Endodermal cell (in vitro differentiated cells): ENCODE measurements at regions not wholly inside any gene's neighbourhood (a gene's known extent, or its start where the extent isn't known, plus 50 kb on each side); places are given as distances from the start of the nearest gene placed in this dataset.
"Not testable (repeated sequence)": the region's sequence is repeated elsewhere in the genome, so short reads cannot be mapped to it uniquely, and the experiment has no call there.

ENCODE experiments used
- DNase-seq: peaks from one replicate; pipeline ENCODE4 v3.0.0-alpha.2; 2017
- H3K27ac ChIP-seq: 2 replicates; pipeline ENCODE4 v1.5.1; 2013; ENCODE audit warnings: mild to moderate bottlenecking, low read depth, low read length, moderate library complexity
- H3K27me3 ChIP-seq: 2 replicates; pipeline ENCODE4 v1.6.1; 2013; ENCODE audit warnings: mild to moderate bottlenecking, low read length, moderate library complexity; ENCODE audit not compliant: insufficient read depth, control insufficient read depth, poor library complexity, severe bottlenecking
- H3K36me3 ChIP-seq: 2 replicates; pipeline ENCODE4 v1.7.0; 2013; ENCODE audit warnings: mild to moderate bottlenecking, low read length, moderate library complexity; ENCODE audit not compliant: control insufficient read depth, insufficient read depth
- H3K4me1 ChIP-seq: one replicate; pipeline ENCODE4 v1.7.0; 2013; ENCODE audit warnings: low read length; ENCODE audit not compliant: control insufficient read depth, insufficient read depth
- H3K4me3 ChIP-seq: 2 replicates; pipeline ENCODE4 v1.5.1; 2013; ENCODE audit warnings: mild to moderate bottlenecking, low read length, moderate library complexity
- H3K9ac ChIP-seq: 2 replicates; pipeline ENCODE4 v1.6.1; 2013; ENCODE audit warnings: mild to moderate bottlenecking, low read length, moderate library complexity; ENCODE audit not compliant: poor library complexity, severe bottlenecking; ENCODE audit errors: extremely low read depth
- H3K9me3 ChIP-seq: 2 replicates; pipeline ENCODE4 v1.6.1; 2013; ENCODE audit warnings: mild to moderate bottlenecking, low read length, moderate library complexity; ENCODE audit not compliant: control insufficient read depth
- H3K27ac Mint-ChIP-seq: 2 replicates; pipeline ENCODE4 v1.8.0; 2020; ENCODE audit warnings: mixed read lengths
- H3K27me3 Mint-ChIP-seq: 2 replicates; pipeline ENCODE4 v1.8.0; 2021; ENCODE audit warnings: mild to moderate bottlenecking, mixed read lengths; ENCODE audit not compliant: insufficient read depth
- H3K36me3 Mint-ChIP-seq: 2 replicates; pipeline ENCODE4 v1.8.0; 2020; ENCODE audit warnings: low read depth, mixed read lengths
- H3K4me1 Mint-ChIP-seq: 2 replicates; pipeline ENCODE4 v1.8.0; 2020; ENCODE audit warnings: mixed read lengths
- H3K4me3 Mint-ChIP-seq: 2 replicates; pipeline ENCODE4 v1.8.0; 2020; ENCODE audit warnings: mild to moderate bottlenecking, moderate library complexity, mixed read lengths
- H3K9me3 Mint-ChIP-seq: 2 replicates; pipeline ENCODE4 v1.8.0; 2020; ENCODE audit warnings: mild to moderate bottlenecking, mixed read lengths
- WGBS, 2 experiments: methylation state at CpG; one replicate each; pipeline versions ENCODE4 v1.1.5 to v1.1.7; 2013; ENCODE audit warnings: missing lambda C conversion rate in 2 of 2, mixed read lengths in 1 of 2; ENCODE audit not compliant: insufficient coverage in 1 of 2, insufficient read length in 1 of 2; 5-methylcytosine and 5-hydroxymethylcytosine counted together
- TF ChIP-seq, protein P1 (sequence below): fragments of 200-600 bp; sonication (generic); conservative IDR thresholded peaks from 2 replicates; pipeline ENCODE4 v1.5.0; 2021; ENCODE audit warnings: antibody characterized with exemption, mild to moderate bottlenecking

DNA sequence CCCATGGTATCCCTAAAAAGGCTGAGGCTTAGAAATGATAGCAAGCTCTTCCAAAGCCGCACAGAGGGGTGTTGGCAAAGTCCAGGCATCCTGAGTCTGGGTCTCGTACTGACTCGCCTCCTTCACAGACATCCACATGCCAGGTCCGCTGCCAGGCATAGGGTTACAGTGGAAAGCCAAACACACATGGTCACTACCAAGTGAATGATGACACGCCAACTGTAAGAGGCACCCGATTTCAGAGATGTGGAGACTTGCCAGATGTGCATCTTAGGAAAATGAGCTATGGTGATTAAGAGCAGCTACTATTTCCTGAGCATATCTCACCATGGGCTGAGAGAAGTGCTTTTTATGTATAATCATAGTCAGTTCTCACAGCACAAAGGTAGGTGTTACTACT, 314.9 kb downstream of the MIAT start:
- WGBS, 2 experiments, result 92 to 93% methylated on average over 6 of the region's 6 CpGs
- Histone ChIP-seq H3K27ac (no peak overlapping the region), H3K9ac (no peak overlapping the region), H3K36me3 (no peaks in the 10 kb centered on the region), H3K4me1 (peaks cover 11% of the 10 kb centered on the region), H3K9me3 (no peaks in the 10 kb centered on the region), H3K27me3 (peaks cover 18% of the 10 kb centered on the region), H3K4me3 (no peak overlapping the region)
- DNase-seq, result no peak
- Mint-ChIP-seq H3K27me3 (peaks cover 11% of the 10 kb centered on the region), H3K4me1 (no peaks in the 10 kb centered on the region), H3K36me3 (no peaks in the 10 kb centered on the region), H3K9me3 (no peaks in the 10 kb centered on the region), H3K4me3 (no peak overlapping the region), H3K27ac (no peak overlapping the region)
- TF ChIP-seq, protein P1, sequence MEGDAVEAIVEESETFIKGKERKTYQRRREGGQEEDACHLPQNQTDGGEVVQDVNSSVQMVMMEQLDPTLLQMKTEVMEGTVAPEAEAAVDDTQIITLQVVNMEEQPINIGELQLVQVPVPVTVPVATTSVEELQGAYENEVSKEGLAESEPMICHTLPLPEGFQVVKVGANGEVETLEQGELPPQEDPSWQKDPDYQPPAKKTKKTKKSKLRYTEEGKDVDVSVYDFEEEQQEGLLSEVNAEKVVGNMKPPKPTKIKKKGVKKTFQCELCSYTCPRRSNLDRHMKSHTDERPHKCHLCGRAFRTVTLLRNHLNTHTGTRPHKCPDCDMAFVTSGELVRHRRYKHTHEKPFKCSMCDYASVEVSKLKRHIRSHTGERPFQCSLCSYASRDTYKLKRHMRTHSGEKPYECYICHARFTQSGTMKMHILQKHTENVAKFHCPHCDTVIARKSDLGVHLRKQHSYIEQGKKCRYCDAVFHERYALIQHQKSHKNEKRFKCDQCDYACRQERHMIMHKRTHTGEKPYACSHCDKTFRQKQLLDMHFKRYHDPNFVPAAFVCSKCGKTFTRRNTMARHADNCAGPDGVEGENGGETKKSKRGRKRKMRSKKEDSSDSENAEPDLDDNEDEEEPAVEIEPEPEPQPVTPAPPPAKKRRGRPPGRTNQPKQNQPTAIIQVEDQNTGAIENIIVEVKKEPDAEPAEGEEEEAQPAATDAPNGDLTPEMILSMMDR, result no peak

- not testable (repeated sequence) for H3K27ac ChIP-seq, H3K27ac Mint-ChIP-seq, H3K4me3 ChIP-seq, H3K36me3 ChIP-seq, H3K36me3 Mint-ChIP-seq, H3K9ac ChIP-seq, DNase-seq, H3K4me3 Mint-ChIP-seq, H3K4me1 Mint-ChIP-seq, H3K9me3 ChIP-seq, H3K9me3 Mint-ChIP-seq
- 93 to 100% methylated on average over 2 to 3 of the region's 5 CpGs for WGBS, 2 experiments
- peaks cover 11% of the 10 kb centered on the region for H3K27me3 Mint-ChIP-seq
- H3K4me1 ChIP-seq, result peaks cover 11% of the 10 kb centered on the region
- H3K27me3 ChIP-seq, result peaks cover 25% of the 10 kb centered on the region
Measured at GRCh38 chr22:26972915-26973314, 315.5 kb downstream of the MIAT start.

- no peak for DNase-seq
- peaks cover 19% of the 10 kb centered on the region for H3K27me3 Mint-ChIP-seq
Measured at GRCh38 chr22:26974034-26974433, 316.6 kb downstream of the MIAT start.

More at GRCh38 chr22:26974034-26974433, 316.6 kb downstream of the MIAT start:
- Histone ChIP-seq H3K9me3 (no peaks in the 10 kb centered on the region), H3K9ac (no peak overlapping the region), H3K4me3 (no peak overlapping the region), H3K36me3 (no peaks in the 10 kb centered on the region), H3K27me3 (peaks cover 33% of the 10 kb centered on the region), H3K27ac (no peak overlapping the region), H3K4me1 (peaks cover 11% of the 10 kb centered on the region)
- no peak overlapping the region for H3K27ac Mint-ChIP-seq
- 95 to 100% methylated on average over 2 to 3 of the region's 3 CpGs for WGBS, 2 experiments
- TF ChIP-seq, protein P1, result no peak
- H3K4me1 Mint-ChIP-seq, result no peaks in the 10 kb centered on the region
- H3K36me3 Mint-ChIP-seq, result no peaks in the 10 kb centered on the region
- no peaks in the 10 kb centered on the region for H3K9me3 Mint-ChIP-seq
- H3K4me3 Mint-ChIP-seq, result no peak overlapping the region
